Activated CD4-positive, alpha-beta memory T cell treated with anti-CD3 and anti-CD28 coated beads, Interleukin-2, amount 10 ng/mL, durations not matched to agents 7 days and 5 days (primary cell): ENCODE measurements at regions not wholly inside any gene's neighbourhood (a gene's known extent, or its start where the extent isn't known, plus 50 kb on each side); places are given as distances from the start of the nearest gene placed in this dataset.

Experiments used
- CTCF ChIA-PET: fragments of 350-600 bp; sonication (Branson Sonifier 250); formaldehyde crosslinking; loops from one replicate; lab custom pipeline; 2021; ENCODE audit warnings: antibody characterized with exemption, inconsistent platforms; lab: Charles Lee
- POLR2A ChIA-PET: fragments of 350-600 bp; sonication (Branson Sonifier 250); formaldehyde crosslinking; loops from one replicate; lab custom pipeline; 2021; ENCODE audit warnings: antibody characterized with exemption; lab: Charles Lee
- DNase-seq: peaks from one replicate; pipeline ENCODE4 v3.0.0-alpha.2; 2020
- H3K27ac Mint-ChIP-seq: one replicate; pipeline ENCODE4 v1.8.0; 2021; ENCODE audit warnings: mild to moderate bottlenecking, mixed read lengths
- H3K27me3 Mint-ChIP-seq: one replicate; pipeline ENCODE4 v1.8.0; 2021; ENCODE audit warnings: mixed read lengths
- H3K36me3 Mint-ChIP-seq: one replicate; pipeline ENCODE4 v1.8.0; 2021; ENCODE audit warnings: low read depth, mixed read lengths
- H3K4me1 Mint-ChIP-seq: one replicate; pipeline ENCODE4 v1.8.0; 2021; ENCODE audit warnings: mixed read lengths
- H3K4me3 Mint-ChIP-seq: one replicate; pipeline ENCODE4 v1.8.0; 2021; ENCODE audit warnings: mild to moderate bottlenecking, mixed read lengths
- H3K9me3 Mint-ChIP-seq: one replicate; pipeline ENCODE4 v1.8.0; 2021; ENCODE audit warnings: mixed read lengths

DNA sequence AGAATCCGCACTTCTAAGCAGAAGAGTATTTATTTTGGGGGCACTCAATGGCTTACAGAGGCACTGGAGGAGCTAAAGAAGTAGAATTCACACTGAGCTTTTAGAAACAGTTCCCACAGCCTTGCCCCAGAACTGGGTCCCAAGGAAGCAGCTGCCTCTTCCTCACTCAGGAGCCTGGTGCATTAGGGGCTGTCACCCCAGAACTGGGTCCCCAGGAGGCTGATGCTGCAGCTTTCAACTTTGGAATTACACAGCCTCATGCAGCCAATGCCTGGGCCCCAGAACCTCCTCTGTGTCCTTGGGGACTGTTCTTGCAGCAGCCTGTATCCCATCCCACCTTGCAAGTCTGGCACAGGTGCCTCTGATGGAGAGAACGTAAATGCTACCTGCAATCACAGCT, 96.4 kb downstream of the DACT2 start:
- CTCF ChIA-PET: no interaction called here
- H3K27ac Mint-ChIP-seq: no peak overlapping the region
- no peak for DNase-seq
- peaks cover 23% of the 10 kb centered on the region for H3K27me3 Mint-ChIP-seq
- no peak overlapping the region for H3K4me3 Mint-ChIP-seq
- H3K36me3 Mint-ChIP-seq: no peaks in the 10 kb centered on the region
- H3K4me1 Mint-ChIP-seq: peaks cover 8% of the 10 kb centered on the region
- POLR2A ChIA-PET: no interaction called here
- H3K9me3 Mint-ChIP-seq: no peaks in the 10 kb centered on the region

DNA sequence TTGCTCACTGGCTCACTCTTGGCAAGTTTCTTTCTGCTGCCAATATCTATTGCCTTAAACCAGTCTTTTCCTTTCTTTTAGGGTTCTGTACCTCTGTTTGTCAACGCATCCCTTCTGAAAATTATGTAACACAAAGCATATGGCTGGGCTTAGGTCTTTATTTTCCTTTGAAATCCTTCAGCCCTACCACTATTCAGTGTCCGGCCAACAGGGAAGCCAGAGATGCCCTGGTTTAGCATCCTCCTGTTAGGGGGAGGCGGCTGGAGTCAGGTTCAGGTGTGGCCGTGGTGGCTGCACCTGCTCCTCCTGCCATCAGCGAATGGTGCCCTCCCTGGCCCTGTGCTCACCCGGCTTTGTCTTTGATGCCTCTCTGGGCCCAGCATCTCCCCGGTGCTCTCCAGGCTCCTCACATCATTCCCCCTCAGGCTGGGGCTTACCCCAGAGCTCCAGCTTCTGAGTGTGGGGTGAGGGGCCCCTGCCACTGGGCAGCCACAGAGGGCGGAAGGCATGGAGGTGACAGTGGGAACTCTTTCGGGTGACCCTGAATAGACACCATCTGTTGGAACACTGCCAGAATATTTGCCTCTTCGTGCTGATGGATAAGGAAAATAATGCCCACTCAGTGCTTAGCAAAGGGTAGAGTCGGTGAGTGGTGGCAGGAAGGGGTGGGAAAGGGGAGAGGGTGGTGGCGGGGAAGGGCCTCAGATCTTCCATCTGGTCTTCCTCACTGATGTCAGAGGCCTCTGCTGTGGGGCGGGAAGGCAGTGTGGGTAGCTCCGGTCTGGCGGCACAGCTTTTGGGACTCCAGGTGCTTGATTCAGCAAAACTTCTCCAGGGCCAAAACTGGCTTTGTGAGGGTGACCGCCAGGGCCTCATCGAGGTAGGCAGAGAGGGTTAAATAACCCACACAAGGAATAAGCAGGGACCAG, 97.2 kb downstream of the DACT2 start:
- ChIA-PET CTCF (no interaction called here), POLR2A (no interaction called here)
- Mint-ChIP-seq H3K4me1 (peaks cover 8% of the 10 kb centered on the region), H3K27me3 (peaks cover 22% of the 10 kb centered on the region), H3K27ac (no peak overlapping the region), H3K9me3 (no peaks in the 10 kb centered on the region), H3K36me3 (no peaks in the 10 kb centered on the region), H3K4me3 (no peak overlapping the region)
- no peak for DNase-seq

DNA sequence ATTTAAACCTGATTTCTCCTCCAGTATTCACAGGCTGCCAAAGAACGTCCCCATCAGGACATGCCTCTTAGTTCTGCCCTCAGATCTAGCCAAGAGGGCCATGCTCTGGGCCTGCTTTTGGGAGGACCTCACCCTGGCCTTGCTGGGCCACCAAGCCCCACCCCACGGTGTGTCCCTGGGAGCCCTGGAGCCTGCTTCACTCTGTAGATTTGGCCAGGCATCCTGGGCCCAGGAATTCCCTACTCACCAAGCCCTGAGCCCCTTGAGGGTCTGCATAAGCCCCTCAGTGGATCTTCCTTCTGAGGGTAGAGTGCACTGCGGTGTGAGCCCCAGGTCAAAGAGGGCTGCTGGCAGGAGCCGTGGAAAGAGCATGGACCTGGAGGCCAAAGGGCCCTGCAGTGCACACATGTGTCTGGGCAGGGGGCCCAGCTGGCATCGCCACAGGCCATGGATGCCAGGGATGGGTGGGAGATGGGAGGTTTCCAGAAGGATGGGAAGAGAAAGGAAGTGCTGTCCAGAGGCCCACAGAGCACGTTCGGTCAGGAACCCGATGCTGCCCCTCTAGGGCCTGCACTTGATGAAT, 98.0 kb downstream of the DACT2 start:
- no peak for DNase-seq
- Mint-ChIP-seq H3K4me1 (peaks cover 4% of the 10 kb centered on the region), H3K36me3 (no peaks in the 10 kb centered on the region), H3K9me3 (no peaks in the 10 kb centered on the region), H3K27me3 (peaks cover 19% of the 10 kb centered on the region), H3K4me3 (no peak overlapping the region), H3K27ac (no peak overlapping the region)
- CTCF ChIA-PET: no interaction called here
- POLR2A ChIA-PET: no interaction called here

- Mint-ChIP-seq H3K4me3 (no peak overlapping the region), H3K27ac (no peak overlapping the region), H3K27me3 (peaks cover 19% of the 10 kb centered on the region), H3K9me3 (no peaks in the 10 kb centered on the region), H3K36me3 (no peaks in the 10 kb centered on the region), H3K4me1 (peaks cover 4% of the 10 kb centered on the region)
- POLR2A ChIA-PET: no interaction called here
- no peak for DNase-seq
- CTCF ChIA-PET: no interaction called here
Measured at GRCh38 chr6:168221000-168221399, 98.6 kb downstream of the DACT2 start.

DNA sequence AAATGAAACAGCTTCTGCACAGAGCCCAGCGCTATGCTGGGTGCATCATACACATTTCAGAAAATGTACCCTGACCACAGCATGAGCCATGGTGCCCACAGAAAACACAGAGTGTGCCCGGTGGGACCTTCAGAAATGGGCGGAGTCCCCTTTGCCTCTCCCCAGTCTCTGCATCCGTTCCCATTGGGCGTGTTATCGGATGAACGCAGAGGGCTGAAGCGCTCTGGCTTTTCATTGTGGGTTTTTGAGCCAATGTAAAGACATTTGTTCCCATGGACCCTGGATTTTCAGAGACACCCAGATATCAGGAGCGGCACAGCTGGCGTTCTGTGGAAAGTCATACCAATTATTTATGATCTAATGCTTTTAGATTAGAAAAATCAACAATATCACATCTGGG, 99.8 kb downstream of the DACT2 start:
- H3K4me1 Mint-ChIP-seq: peaks cover 4% of the 10 kb centered on the region
- CTCF ChIA-PET: no interaction called here
- H3K4me3 Mint-ChIP-seq: no peak overlapping the region
- no peak overlapping the region for H3K27ac Mint-ChIP-seq
- POLR2A ChIA-PET: no interaction called here
- no peaks in the 10 kb centered on the region for H3K36me3 Mint-ChIP-seq
- H3K27me3 Mint-ChIP-seq: peaks cover 16% of the 10 kb centered on the region
- DNase-seq: no peak
- H3K9me3 Mint-ChIP-seq: no peaks in the 10 kb centered on the region

DNA sequence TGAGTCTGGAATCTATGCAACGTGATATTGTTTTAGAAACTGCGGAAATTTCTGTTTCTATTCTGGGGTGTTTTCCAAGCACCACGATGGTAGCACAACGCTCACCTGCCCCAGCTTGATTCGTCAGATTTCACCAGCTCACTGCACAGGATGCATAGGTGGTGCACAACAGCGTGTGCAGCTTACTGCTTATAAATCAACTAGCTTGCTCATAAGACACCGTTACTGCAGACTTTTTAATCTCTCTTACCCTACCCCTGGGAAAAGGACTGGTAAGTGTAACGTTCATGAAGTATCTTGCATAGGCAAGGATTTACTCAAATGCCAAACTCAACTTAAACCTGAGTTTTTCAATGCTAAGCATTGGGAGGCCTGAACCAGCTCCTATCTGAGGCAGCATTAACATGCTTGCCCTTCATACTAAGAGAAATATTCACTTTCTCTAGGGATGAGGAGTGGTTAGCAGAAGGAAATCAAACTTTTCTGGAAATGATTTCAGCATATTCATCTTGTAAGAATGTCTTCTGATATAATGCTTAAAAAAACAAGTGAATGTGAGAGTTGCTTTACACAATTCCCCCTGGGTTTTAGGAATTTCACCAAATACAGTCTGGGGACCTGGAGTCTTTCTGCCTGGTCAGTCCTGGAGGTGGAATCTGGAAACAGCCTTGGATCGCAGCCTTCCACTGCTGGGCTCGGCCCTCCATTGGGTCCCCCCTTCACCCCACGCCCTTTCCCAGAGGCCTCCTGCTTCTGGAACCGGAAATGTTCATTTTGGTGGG, 100.6 kb downstream of the DACT2 start:
- Mint-ChIP-seq H3K36me3 (no peaks in the 10 kb centered on the region), H3K4me3 (no peak overlapping the region), H3K27ac (no peak overlapping the region), H3K27me3 (peaks cover 16% of the 10 kb centered on the region), H3K9me3 (no peaks in the 10 kb centered on the region), H3K4me1 (peaks cover 4% of the 10 kb centered on the region)
- no peak for DNase-seq
- ChIA-PET CTCF (no interaction called here), POLR2A (no interaction called here)

DNA sequence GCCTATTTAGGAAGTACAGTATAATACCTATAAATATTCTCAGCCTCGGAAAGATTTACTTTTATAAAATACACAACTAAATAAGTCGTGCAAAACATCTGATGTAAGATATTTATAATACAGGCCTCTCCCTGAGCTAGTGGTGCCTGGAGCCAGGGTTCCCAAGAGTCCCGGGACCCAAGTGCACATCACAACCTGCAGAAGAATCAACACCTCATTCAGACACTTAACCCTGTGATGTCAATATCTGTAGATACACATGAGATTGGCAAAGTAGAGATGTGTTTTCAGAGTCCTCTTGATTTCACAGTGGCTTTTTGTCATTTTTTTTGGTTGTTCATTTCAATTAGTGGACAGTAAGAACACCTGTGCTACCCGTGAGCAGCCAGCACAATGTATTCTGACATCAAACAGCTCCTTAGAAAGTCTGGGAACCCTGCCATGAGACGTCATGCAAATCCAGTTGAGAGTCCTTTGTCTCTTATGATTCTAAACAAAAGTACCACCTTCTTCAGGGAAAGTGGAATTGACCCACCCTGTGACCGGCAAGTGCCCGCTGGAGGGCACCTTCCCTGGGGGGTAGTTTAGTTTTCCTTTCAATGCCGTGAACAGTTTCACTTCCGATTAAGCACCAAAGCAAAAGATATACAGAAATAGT, 101.6 kb downstream of the DACT2 start:
- CTCF ChIA-PET: no interaction called here
- peaks cover 9% of the 10 kb centered on the region for H3K27me3 Mint-ChIP-seq
- no peak overlapping the region for H3K4me3 Mint-ChIP-seq

DNA sequence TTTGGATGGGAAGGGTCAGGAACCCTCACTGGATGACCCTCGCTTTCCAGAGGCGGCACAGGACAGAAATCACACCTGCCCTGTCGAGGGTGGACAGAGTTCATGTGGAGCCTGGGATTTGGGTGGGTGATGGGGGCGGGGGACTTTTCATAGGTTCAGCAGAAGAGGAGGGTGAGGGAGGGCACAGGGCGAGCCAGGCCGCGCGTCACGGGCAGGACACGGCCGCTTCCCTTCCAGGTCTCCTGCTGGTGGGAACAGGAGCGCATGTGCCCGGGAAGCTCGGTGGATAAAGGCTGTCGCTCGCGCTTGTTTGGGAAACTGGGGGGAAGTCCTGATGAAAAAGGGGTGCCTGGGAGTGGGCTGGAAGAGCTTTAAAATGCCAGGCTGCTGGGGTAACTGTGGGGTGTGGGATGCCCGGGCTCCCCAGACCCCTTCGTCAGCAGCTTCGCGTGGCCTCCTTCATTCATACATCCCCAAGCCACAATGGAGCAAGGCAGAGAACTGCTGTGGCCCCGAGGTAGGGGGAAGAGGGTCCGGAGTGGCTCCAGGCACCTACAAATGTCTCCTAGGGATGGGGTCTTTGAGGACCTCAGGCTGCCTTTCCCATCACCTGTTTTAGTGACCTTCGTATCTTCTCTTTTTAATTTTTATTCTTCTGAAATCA, 102.2 kb downstream of the DACT2 start:
- CTCF ChIA-PET: no interaction called here
- no peak overlapping the region for H3K4me3 Mint-ChIP-seq
- POLR2A ChIA-PET: no interaction called here
- no peaks in the 10 kb centered on the region for H3K9me3 Mint-ChIP-seq
- peaks cover 4% of the 10 kb centered on the region for H3K4me1 Mint-ChIP-seq
- H3K36me3 Mint-ChIP-seq: no peaks in the 10 kb centered on the region
- no peak for DNase-seq
- H3K27me3 Mint-ChIP-seq: peaks cover 5% of the 10 kb centered on the region
- no peak overlapping the region for H3K27ac Mint-ChIP-seq

More for the DNA sequence above, 101.6 kb downstream of the DACT2 start:
- no peaks in the 10 kb centered on the region for H3K36me3 Mint-ChIP-seq
- no peak overlapping the region for H3K27ac Mint-ChIP-seq
- DNase-seq: no peak
- H3K4me1 Mint-ChIP-seq: peaks cover 4% of the 10 kb centered on the region
- no peaks in the 10 kb centered on the region for H3K9me3 Mint-ChIP-seq
- POLR2A ChIA-PET: no interaction called here

GRCh38 chr6:168216751-168217191, 102.8 kb downstream of the DACT2 start:
- Mint-ChIP-seq H3K4me3 (no peak overlapping the region), H3K9me3 (no peaks in the 10 kb centered on the region), H3K36me3 (no peaks in the 10 kb centered on the region), H3K4me1 (peaks cover 4% of the 10 kb centered on the region), H3K27me3 (peaks cover 4% of the 10 kb centered on the region), H3K27ac (no peak overlapping the region)
- POLR2A ChIA-PET: no interaction called here
- no peak for DNase-seq
- CTCF ChIA-PET: no interaction called here

DNA sequence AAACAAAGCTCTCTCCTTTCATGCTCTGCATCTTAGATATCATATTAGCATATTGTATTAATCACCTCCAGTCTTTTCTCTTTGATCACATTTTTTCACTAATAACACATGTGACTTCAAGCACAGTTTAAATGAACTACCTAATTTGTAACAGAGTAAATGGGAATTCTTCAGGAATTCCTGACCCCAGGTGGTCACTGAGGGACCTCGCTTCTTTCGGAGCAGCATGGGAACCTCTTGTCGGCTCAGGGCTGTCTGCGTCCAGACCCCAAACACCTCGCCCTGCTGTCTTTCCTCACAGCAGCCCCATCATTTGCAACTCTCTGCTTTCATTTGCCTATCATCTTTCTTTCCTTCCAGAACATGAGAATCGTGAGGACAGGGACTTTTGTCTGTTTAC, 103.5 kb downstream of the DACT2 start:
- no peaks in the 10 kb centered on the region for H3K36me3 Mint-ChIP-seq
- no peak overlapping the region for H3K4me3 Mint-ChIP-seq
- DNase-seq: no peak
- no peak overlapping the region for H3K27ac Mint-ChIP-seq
- CTCF ChIA-PET: no interaction called here
- H3K4me1 Mint-ChIP-seq: peaks cover 4% of the 10 kb centered on the region
- POLR2A ChIA-PET: no interaction called here
- peaks cover 4% of the 10 kb centered on the region for H3K27me3 Mint-ChIP-seq
- no peaks in the 10 kb centered on the region for H3K9me3 Mint-ChIP-seq

DNA sequence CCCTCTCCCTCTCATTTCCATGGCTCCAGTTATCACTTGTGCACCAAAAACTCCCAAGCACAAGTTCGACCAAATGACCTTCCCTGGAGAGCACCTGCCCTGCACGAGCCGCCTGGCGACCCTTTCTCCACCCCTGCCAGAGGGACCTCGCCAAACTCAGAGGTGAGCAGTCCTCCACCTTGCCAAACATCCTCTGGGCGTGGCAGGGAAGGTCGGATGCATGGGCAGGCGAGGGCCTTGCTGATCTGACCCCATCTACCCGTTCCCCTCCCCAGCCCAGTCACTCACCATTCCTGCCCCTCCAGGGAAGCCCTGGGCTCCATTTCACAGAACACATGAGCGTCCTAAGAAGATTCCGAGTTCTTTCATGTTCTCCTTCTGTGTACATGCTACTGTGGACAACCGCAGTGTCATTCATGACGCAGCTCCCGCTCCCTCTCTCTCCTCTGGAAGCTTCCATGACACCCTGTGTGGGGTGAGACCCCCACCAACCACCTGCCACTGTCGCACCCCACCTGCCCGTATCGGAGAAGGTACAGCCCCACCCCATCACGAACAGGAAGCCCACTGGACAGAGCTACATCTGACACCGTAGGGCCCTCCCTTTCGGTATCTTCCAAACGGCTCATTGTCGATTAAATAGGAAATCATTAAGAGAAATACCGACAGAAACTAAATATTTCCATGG, 104.3 kb downstream of the DACT2 start:
- H3K9me3 Mint-ChIP-seq: no peaks in the 10 kb centered on the region
- POLR2A ChIA-PET: no interaction called here
- CTCF ChIA-PET: no interaction called here
- no peaks in the 10 kb centered on the region for H3K27me3 Mint-ChIP-seq
- no peak overlapping the region for H3K4me3 Mint-ChIP-seq
- no peak overlapping the region for H3K27ac Mint-ChIP-seq
- no peaks in the 10 kb centered on the region for H3K36me3 Mint-ChIP-seq
- no peaks in the 10 kb centered on the region for H3K4me1 Mint-ChIP-seq
- no peak for DNase-seq

DNA sequence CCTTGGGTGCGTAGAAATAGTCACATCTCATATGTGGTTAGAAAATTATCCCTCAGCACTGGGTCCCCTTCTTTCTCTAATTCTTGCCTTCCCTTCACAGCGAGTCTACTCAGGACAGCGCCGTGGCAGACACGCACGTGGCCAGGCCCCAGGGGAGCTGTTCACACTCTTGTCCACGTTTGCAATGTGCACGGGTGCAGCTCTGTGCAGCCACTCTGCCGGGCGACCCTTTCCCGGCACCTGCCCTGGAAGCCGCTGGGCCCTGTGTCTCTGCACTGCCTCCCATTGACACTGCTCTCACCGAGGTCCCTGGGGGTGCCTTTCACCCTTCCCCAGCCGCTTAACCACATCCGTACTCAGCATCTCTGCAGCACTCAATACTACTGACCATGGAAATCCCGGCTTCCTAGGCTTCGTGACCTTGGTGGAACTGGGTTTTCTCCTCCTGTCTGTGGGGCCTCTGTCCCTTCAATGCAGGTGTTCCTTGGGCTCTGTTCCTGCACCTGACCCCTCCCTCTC, 104.9 kb downstream of the DACT2 start:
- Mint-ChIP-seq H3K27ac (no peak overlapping the region), H3K4me1 (no peaks in the 10 kb centered on the region), H3K27me3 (no peaks in the 10 kb centered on the region), H3K4me3 (no peak overlapping the region), H3K36me3 (no peaks in the 10 kb centered on the region), H3K9me3 (no peaks in the 10 kb centered on the region)
- CTCF ChIA-PET: no interaction called here
- POLR2A ChIA-PET: no interaction called here
- DNase-seq: no peak
